DOHH2 (cell line): ENCODE measurements at regions not wholly inside any gene's neighbourhood (a gene's known extent, or its start where the extent isn't known, plus 50 kb on each side); places are given as distances from the start of the nearest gene placed in this dataset.

ENCODE experiments used
- EZH2phosphoT487 ChIP-seq: fragments of 200-600 bp; sonication (generic); IDR thresholded peaks from 2 replicates; pipeline ENCODE4 v1.6.1; 2017; ENCODE audit warnings: borderline replicate concordance, mild to moderate bottlenecking, antibody characterized with exemption, low read length, moderate library complexity, mixed read lengths
- TF ChIP-seq, protein P1 (sequence below): fragments of 200-600 bp; sonication (generic); IDR thresholded peaks from one replicate; pipeline ENCODE4 v1.5.1; 2014; ENCODE audit warnings: antibody characterized with exemption, mild to moderate bottlenecking, low read depth, low read length; ENCODE audit not compliant: poor library complexity, severe bottlenecking

GRCh38 chr17:54117452-54117851 lies 294.7 kb downstream of the KIF2B start:
- TF ChIP-seq, protein P1, sequence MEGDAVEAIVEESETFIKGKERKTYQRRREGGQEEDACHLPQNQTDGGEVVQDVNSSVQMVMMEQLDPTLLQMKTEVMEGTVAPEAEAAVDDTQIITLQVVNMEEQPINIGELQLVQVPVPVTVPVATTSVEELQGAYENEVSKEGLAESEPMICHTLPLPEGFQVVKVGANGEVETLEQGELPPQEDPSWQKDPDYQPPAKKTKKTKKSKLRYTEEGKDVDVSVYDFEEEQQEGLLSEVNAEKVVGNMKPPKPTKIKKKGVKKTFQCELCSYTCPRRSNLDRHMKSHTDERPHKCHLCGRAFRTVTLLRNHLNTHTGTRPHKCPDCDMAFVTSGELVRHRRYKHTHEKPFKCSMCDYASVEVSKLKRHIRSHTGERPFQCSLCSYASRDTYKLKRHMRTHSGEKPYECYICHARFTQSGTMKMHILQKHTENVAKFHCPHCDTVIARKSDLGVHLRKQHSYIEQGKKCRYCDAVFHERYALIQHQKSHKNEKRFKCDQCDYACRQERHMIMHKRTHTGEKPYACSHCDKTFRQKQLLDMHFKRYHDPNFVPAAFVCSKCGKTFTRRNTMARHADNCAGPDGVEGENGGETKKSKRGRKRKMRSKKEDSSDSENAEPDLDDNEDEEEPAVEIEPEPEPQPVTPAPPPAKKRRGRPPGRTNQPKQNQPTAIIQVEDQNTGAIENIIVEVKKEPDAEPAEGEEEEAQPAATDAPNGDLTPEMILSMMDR: no peak
- TF ChIP-seq EZH2phosphoT487: no peak
